IPS-18a (cell line): ENCODE measurements at regions not wholly inside any gene's neighbourhood (a gene's known extent, or its start where the extent isn't known, plus 50 kb on each side); places are given as distances from the start of the nearest gene placed in this dataset.

Experiments
- H3K27ac ChIP-seq: one replicate; pipeline ENCODE4 v1.5.1; 2013; ENCODE audit warnings: low read length
- H3K27me3 ChIP-seq: one replicate; pipeline ENCODE4 v1.6.1; 2013; ENCODE audit warnings: mild to moderate bottlenecking, low read length; ENCODE audit not compliant: control insufficient read depth, insufficient read depth
- H3K36me3 ChIP-seq: one replicate; pipeline ENCODE4 v1.6.1; 2013; ENCODE audit warnings: low read depth, low read length; ENCODE audit not compliant: control insufficient read depth
- H3K4me1 ChIP-seq: one replicate; pipeline ENCODE4 v1.6.1; 2013; ENCODE audit warnings: low read depth, low read length; ENCODE audit not compliant: control insufficient read depth
- H3K4me3 ChIP-seq: one replicate; pipeline ENCODE4 v1.5.1; 2013; ENCODE audit warnings: low read length
- H3K9ac ChIP-seq: one replicate; pipeline ENCODE4 v1.6.1; 2013; ENCODE audit warnings: mild to moderate bottlenecking, low read length, moderate library complexity
- H3K9me3 ChIP-seq: one replicate; pipeline ENCODE4 v1.6.1; 2013; ENCODE audit warnings: low read depth, low read length; ENCODE audit not compliant: control insufficient read depth

DNA sequence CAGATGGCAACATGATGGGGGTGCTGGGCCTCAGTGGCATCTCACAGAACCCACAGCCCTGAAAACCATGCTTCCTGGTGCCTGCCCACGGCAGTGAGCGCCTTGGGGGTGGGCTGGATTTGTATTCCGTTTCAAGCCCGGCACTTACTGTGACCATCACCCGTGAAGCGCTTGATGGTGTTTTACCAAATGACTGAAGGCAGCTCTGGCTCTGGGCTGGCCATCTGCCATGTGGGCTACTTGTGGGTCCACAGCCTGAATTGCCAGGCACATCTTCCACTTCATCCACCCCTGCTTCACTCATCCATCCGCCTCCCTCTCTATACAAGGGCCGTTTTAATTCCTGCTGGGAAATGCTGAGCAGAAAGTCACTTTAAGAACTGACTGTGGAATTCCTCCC, 250.9 kb upstream of the GMDS start:
- H3K9me3 ChIP-seq = no peaks in the 10 kb centered on the region
- no peak overlapping the region for H3K9ac ChIP-seq
- no peaks in the 10 kb centered on the region for H3K4me1 ChIP-seq
- no peak overlapping the region for H3K4me3 ChIP-seq
- no peaks in the 10 kb centered on the region for H3K36me3 ChIP-seq
- no peak overlapping the region for H3K27ac ChIP-seq
- no peaks in the 10 kb centered on the region for H3K27me3 ChIP-seq

DNA sequence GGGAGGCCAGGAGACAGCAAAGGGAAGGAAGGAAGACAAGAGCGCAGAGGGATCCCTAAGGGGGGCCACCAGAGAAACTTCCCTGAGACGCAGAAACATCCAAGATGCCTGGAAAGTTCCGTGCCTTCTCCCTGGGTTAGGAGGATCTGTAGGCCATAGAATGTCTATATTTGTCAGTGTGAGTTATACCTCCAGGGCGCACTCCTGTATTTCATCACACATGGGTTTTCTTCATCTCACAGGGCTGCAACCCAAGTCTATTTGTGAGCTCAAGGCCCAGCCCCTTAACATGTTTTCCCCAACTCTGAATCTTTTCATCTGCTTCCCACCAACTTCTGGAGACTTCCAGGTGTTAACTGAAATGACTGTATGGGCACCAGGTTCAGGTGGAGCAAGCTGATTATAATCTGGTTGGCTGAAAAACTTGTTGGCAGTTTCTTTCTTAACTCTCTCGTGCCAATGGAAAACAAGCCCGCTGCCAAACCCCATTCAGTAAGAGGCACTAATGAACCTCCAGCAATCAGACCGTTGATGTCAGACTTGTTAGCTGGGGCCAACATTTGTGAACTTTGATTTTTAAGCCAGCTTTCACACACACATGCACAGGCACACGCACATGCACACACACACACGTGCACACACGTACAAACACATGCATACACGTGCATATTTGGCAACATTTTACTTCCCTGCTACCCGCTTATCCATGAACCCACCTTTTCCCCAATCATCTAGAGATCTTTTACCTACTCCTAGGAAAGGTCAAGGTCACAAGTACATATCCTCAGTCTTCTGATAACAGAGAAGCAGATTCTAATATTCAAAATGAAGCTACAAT, 247.5 kb upstream of the GMDS start:
- Histone ChIP-seq H3K4me3 (no peak overlapping the region), H3K4me1 (no peaks in the 10 kb centered on the region)

DNA sequence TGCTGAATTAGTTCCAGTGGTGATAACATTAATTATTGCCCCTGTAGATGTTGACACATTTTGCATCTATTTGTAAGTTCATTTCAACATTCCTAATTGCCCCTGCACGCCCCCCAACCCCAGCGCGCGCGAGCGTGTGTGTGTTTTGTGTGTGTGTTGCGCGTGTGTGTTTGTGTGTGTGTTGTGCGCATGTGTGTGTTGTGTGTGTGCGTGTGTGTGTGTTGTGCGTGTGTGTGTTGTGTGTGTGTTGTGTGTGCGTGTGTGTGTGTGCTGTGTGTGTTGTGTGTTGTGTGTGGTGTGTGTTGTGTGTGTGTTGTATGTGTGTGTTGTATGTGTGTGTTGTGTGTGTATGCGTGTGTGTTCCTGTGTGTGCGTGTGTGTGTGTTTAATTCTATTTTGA, 245.7 kb upstream of the GMDS start:
- Histone ChIP-seq H3K27ac (no peak overlapping the region), H3K9ac (no peak overlapping the region), H3K9me3 (no peaks in the 10 kb centered on the region), H3K27me3 (no peaks in the 10 kb centered on the region), H3K4me3 (no peak overlapping the region), H3K36me3 (no peaks in the 10 kb centered on the region), H3K4me1 (no peaks in the 10 kb centered on the region)

More for the DNA sequence above, 247.5 kb upstream of the GMDS start:
- Histone ChIP-seq H3K9ac (no peak overlapping the region), H3K27me3 (no peaks in the 10 kb centered on the region), H3K9me3 (no peaks in the 10 kb centered on the region), H3K27ac (no peak overlapping the region), H3K36me3 (no peaks in the 10 kb centered on the region)

DNA sequence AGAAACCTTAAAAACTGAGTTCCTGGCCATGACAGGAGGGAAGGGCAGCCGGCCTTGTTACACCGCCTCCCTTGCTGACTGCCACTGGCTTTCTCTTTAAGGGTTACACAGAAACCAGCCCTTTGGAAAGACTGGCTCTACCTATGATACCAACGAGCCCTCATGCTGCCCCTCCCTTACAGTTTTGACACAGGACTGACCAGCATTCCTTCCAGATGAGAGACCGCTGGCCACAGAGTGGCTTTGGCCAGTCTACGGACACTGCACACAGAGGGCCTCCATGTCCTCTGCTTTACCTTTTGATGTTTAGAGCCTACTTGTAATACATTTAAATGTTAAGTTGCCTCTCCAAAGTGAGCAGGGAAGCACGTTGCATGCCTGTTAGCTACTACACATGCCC, 243.2 kb upstream of the GMDS start:
- Histone ChIP-seq H3K9me3 (no peaks in the 10 kb centered on the region), H3K36me3 (no peaks in the 10 kb centered on the region), H3K4me3 (no peak overlapping the region), H3K9ac (no peak overlapping the region), H3K4me1 (no peaks in the 10 kb centered on the region), H3K27me3 (no peaks in the 10 kb centered on the region), H3K27ac (no peak overlapping the region)

DNA sequence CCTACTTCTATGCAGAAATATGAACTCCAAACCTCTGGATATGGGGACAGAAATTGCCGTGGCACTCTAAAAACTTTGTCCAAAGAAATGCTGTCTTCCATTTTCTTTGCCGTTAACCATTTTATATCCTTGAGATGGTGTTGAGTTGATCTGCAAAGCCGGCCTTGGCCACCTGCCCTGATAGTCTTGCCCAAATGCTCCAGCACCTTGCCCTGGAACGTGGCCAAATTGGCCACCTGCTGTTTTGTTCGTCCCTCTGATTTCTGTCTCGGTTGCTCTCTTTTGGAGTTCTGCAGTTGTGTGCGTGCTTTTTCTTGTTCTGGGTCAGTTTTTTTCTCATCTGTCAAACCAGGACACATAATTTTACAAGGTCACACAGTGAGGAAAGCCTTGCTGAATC, 239.7 kb upstream of the GMDS start:
- no peak overlapping the region for H3K27ac ChIP-seq

DNA sequence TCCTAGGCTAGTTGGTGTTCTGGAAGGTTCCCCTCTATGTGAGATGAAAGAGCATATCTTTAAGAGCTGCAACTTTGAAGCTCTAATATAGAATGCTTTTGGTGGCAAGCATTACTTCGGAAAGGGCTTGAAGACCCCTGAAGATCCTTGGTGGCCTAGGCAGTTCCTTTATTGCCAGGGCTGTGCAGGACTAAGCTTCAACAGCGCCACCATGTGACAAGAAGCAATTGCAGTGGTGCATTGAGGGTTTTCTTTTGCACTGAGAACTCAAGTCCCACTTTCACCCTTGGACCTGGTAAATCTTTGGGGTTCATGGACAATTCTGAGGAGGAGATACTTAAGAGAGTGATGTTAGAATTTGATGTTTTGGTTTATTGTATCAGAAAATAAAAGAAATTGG, 237.4 kb upstream of the GMDS start:
- Histone ChIP-seq H3K36me3 (no peaks in the 10 kb centered on the region), H3K4me1 (no peaks in the 10 kb centered on the region), H3K27me3 (no peaks in the 10 kb centered on the region), H3K27ac (no peak overlapping the region), H3K9ac (no peak overlapping the region), H3K4me3 (no peak overlapping the region), H3K9me3 (no peaks in the 10 kb centered on the region)

More for the DNA sequence above, 239.7 kb upstream of the GMDS start:
- Histone ChIP-seq H3K4me1 (no peaks in the 10 kb centered on the region), H3K9me3 (no peaks in the 10 kb centered on the region), H3K27me3 (no peaks in the 10 kb centered on the region), H3K36me3 (no peaks in the 10 kb centered on the region), H3K4me3 (no peak overlapping the region), H3K9ac (no peak overlapping the region)

DNA sequence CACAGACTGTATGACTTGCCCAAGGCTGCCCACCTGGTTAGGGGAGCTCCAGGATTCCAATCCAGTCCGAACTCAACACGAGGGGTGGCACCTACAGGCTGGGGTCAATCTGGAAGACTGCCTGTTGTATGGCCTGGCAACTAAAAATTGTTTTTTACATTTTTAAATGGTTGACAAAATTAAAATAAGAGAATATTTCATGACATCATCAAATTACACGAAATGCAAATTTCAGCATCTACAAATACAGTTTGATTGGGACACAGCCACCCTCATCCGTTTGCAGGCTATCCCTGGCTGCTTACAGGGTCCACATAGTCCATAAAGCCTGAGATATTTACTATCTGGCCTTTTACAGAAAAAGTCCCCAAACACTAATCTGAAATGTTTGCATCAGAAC, 235.9 kb upstream of the GMDS start:
- Histone ChIP-seq H3K9me3 (no peaks in the 10 kb centered on the region), H3K4me3 (no peak overlapping the region), H3K27me3 (no peaks in the 10 kb centered on the region), H3K36me3 (no peaks in the 10 kb centered on the region), H3K9ac (no peak overlapping the region), H3K4me1 (no peaks in the 10 kb centered on the region), H3K27ac (no peak overlapping the region)

DNA sequence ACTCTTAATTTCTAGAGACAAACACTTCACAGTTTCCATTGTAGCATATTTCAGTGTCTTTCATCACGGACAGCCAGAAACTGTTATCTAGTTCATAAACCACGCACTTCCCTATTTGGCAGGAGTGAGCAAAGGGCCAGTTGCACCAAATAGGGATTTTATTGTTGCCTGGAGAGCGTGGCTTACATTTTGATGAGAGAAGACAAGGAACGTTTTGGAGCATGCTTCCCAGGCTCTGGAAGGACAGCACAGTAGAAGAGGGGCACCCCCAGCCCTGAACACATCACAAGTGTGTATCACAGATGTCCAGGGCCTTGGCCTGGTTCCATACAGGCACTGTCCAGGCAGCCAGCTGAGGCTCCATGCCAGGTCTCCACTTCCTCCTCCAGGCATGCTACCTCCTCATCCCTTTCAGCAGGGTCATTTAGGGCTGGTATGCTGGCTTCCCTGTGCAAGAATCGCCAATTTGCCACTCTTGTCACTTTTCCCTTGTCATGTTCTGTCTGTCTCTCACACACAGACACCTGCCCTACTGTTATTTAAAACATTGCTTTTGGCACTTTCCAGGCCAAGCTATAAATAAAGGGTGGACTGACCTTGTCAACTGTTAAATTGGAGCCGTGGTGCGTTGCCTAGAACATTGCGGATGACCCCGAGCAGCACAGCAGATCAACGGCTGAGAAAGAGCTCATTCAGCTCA, 235.0 kb upstream of the GMDS start:
- H3K4me3 ChIP-seq = no peak overlapping the region
- H3K27ac ChIP-seq = no peak overlapping the region
- H3K9me3 ChIP-seq = no peaks in the 10 kb centered on the region

DNA sequence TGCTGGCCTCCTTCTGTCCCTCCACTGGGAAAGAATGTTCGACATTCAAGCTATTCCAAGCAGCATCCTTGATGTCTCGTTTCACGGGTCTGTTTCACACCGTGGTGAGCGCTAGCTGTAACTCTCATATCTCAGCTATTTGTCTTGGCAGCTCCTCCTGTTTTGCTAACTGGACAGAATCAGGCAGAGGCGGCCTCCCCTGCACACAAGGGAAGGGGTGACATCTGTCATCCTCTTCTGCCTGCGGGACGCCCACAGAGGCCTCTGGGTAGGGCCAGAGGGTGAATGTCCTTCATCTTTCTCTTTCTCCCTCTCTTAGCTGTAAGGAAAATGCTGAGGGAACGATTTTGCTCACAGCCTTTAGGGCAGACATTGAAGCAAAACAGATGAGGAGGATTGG, 232.8 kb upstream of the GMDS start:
- no peaks in the 10 kb centered on the region for H3K36me3 ChIP-seq
- no peak overlapping the region for H3K4me3 ChIP-seq
- no peak overlapping the region for H3K27ac ChIP-seq
- no peaks in the 10 kb centered on the region for H3K27me3 ChIP-seq
- H3K9me3 ChIP-seq = no peaks in the 10 kb centered on the region
- no peaks in the 10 kb centered on the region for H3K4me1 ChIP-seq
- H3K9ac ChIP-seq = no peak overlapping the region

More for the DNA sequence above, 235.0 kb upstream of the GMDS start:
- no peaks in the 10 kb centered on the region for H3K36me3 ChIP-seq
- H3K27me3 ChIP-seq = no peaks in the 10 kb centered on the region
- H3K9ac ChIP-seq = no peak overlapping the region
- H3K4me1 ChIP-seq = no peaks in the 10 kb centered on the region

DNA sequence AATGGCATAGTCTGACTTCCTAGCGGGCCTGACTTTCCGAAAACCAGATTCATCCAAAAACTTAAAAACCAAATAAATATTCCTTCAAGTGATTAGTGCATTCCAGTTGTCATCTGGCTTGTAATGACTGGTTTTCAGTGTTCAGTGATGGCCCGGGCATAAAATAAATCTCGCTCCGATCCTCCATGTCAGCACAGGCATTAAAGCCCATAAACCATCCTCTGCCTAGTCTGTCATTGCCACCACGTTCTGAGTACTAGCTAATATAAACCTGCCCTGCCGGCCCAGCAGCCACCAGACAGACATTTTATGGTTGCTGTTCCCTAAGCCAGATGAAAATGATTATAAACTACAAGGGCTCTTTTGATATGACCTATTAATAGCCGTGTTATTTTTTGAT, 232.3 kb upstream of the GMDS start:
- Histone ChIP-seq H3K4me3 (no peak overlapping the region), H3K9me3 (no peaks in the 10 kb centered on the region), H3K27ac (no peak overlapping the region), H3K4me1 (no peaks in the 10 kb centered on the region), H3K36me3 (no peaks in the 10 kb centered on the region), H3K27me3 (no peaks in the 10 kb centered on the region), H3K9ac (no peak overlapping the region)

DNA sequence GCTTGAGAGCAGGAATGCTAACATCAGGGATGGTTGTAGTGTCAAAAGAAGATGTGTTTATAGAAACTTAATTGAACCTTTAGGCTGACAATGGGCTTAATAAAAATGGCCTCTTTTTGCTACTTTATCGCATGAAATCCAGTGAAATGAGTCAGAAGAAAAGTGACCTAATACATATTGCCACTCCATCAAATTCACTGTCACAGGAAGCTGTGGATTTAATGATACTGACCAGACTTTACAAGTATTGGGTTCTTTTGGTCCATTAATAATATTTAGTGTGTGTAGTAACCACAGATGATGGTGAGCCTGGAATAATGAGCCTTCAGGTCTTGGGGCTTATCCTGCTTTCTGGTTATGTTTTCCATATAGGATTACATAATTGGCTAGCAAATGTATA, 231.8 kb upstream of the GMDS start:
- H3K4me3 ChIP-seq = no peak overlapping the region
- H3K9me3 ChIP-seq = no peaks in the 10 kb centered on the region
- H3K36me3 ChIP-seq = no peaks in the 10 kb centered on the region
- H3K27ac ChIP-seq = no peak overlapping the region
- no peak overlapping the region for H3K9ac ChIP-seq
- H3K4me1 ChIP-seq = no peaks in the 10 kb centered on the region
- no peaks in the 10 kb centered on the region for H3K27me3 ChIP-seq

DNA sequence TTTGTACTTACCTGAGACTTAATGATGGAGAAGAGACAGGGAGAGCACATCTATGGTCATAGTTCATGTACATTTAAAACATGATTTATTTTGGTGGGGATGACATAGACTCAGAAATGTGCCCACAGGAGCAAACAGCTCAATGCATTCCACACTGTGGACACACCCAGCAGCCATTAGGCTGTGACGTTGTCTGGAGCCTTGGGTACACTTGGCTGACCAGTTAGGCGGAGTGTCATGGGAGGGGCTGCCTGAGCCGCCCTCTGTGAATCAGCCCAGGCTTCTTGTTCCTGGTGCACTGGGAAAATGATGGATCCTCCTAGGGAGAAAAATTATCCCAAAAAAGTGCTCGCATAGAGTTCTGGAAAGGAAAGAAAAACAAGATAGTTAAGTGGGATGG, 231.0 kb upstream of the GMDS start:
- H3K36me3 ChIP-seq = no peaks in the 10 kb centered on the region
- H3K27ac ChIP-seq = no peak overlapping the region
- H3K27me3 ChIP-seq = no peaks in the 10 kb centered on the region
- H3K9ac ChIP-seq = no peak overlapping the region
- no peaks in the 10 kb centered on the region for H3K4me1 ChIP-seq
- no peaks in the 10 kb centered on the region for H3K9me3 ChIP-seq
- no peak overlapping the region for H3K4me3 ChIP-seq
